H1 (cell line): ENCODE measurements at regions not wholly inside any gene's neighbourhood (a gene's known extent, or its start where the extent isn't known, plus 50 kb on each side); places are given as distances from the start of the nearest gene placed in this dataset.

Source experiments
- CTCF ChIA-PET: fragments of 300-600 bp; sonication (Branson Sonifier 250); formaldehyde crosslinking; loops from one replicate; lab custom pipeline; 2021; ENCODE audit not compliant: partially characterized antibody; lab: Charles Lee
- POLR2A ChIA-PET: fragments of 300-600 bp; sonication (Branson Sonifier 250); formaldehyde crosslinking; loops from one replicate; lab custom pipeline; 2021; ENCODE audit warnings: inconsistent platforms; ENCODE audit not compliant: partially characterized antibody; lab: Charles Lee
- DNase-seq, 2 experiments: peaks; one replicate each; pipeline versions ENCODE4 v3.0.0 to v3.0.0-alpha.2; 2010 to 2022; ENCODE audit warnings: low spot score in 2 of 2, low read depth in 1 of 2, mixed read lengths in 1 of 2
- FAIRE-seq: peaks from 2 replicates; lab custom pipeline; 2011; peaks lifted over from hg19 to GRCh38; lab: Jason Lieb, UNC
- H2AFZ ChIP-seq: 2 replicates; pipeline ENCODE4 v1.8.1; 2012; ENCODE audit warnings: low read length, inconsistent platforms
- H2AK5ac ChIP-seq: 2 replicates; pipeline ENCODE4 v1.6.1; 2013; ENCODE audit warnings: low read depth, low read length
- H2BK120ac ChIP-seq: replicated peaks from 2 replicates; pipeline ENCODE3; 2013; ENCODE audit warnings: low read depth, low read length, inconsistent platforms
- H2BK12ac ChIP-seq: 2 replicates; pipeline ENCODE4 v1.6.1; 2013; ENCODE audit warnings: low read depth, low read length
- H2BK15ac ChIP-seq: 2 replicates; pipeline ENCODE4 v1.6.1; 2013; ENCODE audit warnings: low read length
- H2BK20ac ChIP-seq: 2 replicates; pipeline ENCODE4 v1.6.1; 2013; ENCODE audit warnings: low read length
- H2BK5ac ChIP-seq: 2 replicates; pipeline ENCODE4 v1.6.1; 2013; ENCODE audit warnings: low read depth, low read length
- H3K14ac ChIP-seq: 2 replicates; pipeline ENCODE4 v1.6.1; 2013; ENCODE audit warnings: inconsistent platforms; ENCODE audit not compliant: insufficient read length
- H3K18ac ChIP-seq: 2 replicates; pipeline ENCODE4 v1.6.1; 2013; ENCODE audit warnings: low read length; ENCODE audit errors: extremely low read depth
- H3K23ac ChIP-seq: 2 replicates; pipeline ENCODE4 v1.6.1; 2013; ENCODE audit warnings: inconsistent platforms; ENCODE audit not compliant: insufficient read length
- H3K23me2 ChIP-seq: 2 replicates; pipeline ENCODE4 v1.6.1; 2013; ENCODE audit warnings: low read depth, low read length
- H3K27ac ChIP-seq: 2 replicates; pipeline ENCODE4 v1.6.1; 2011; ENCODE audit warnings: low read depth, low read length, inconsistent platforms
- H3K27me3 ChIP-seq, 4 experiments: replicated peaks in 1 of 4; 1 replicate in 1 of 4; 2 replicates in 3 of 4; pipeline versions ENCODE4 v1.6.1 to v1.8.1; 2011 to 2013; ENCODE audit warnings: low read length in 3 of 4, mild to moderate bottlenecking in 3 of 4, inconsistent platforms in 2 of 4, mixed read lengths in 2 of 4, moderate library complexity in 1 of 4; ENCODE audit not compliant: control insufficient read depth in 3 of 4, insufficient read depth in 3 of 4; ENCODE audit errors: extremely low read depth in 1 of 4
- H3K36me3 ChIP-seq, 4 experiments: 2 replicates each; pipeline versions ENCODE4 v1.6.1 to v1.8.1; 2011 to 2013; ENCODE audit warnings: mild to moderate bottlenecking in 4 of 4, low read length in 3 of 4, moderate library complexity in 2 of 4, control low read depth in 1 of 4, inconsistent platforms in 1 of 4; ENCODE audit not compliant: insufficient read depth in 4 of 4, control insufficient read depth in 2 of 4
- H3K4ac ChIP-seq: replicated peaks from 2 replicates; pipeline ENCODE3; 2013; ENCODE audit warnings: low read length, low read depth, mixed read lengths, inconsistent platforms; ENCODE audit not compliant: insufficient read length
- H3K4me1 ChIP-seq, 4 experiments: replicated peaks in 1 of 4; 1 replicate in 1 of 4; 2 replicates in 3 of 4; pipeline versions ENCODE4 v1.6.1 to v1.8.1; 2011 to 2013; ENCODE audit warnings: low read length in 3 of 4, inconsistent platforms in 2 of 4, mixed read lengths in 1 of 4; ENCODE audit not compliant: insufficient read depth in 4 of 4, control insufficient read depth in 3 of 4
- H3K4me2 ChIP-seq, 2 experiments: 2 replicates each; pipeline versions ENCODE4 v1.6.1 to v1.8.1; 2011 to 2013; ENCODE audit warnings: low read depth in 2 of 2, low read length in 2 of 2, control low read depth in 1 of 2, inconsistent platforms in 1 of 2, mild to moderate bottlenecking in 1 of 2; ENCODE audit not compliant: insufficient read depth in 1 of 2
- H3K4me3 ChIP-seq, 4 experiments: fragments of 200-600, 300-600 bp in 1 of 4; sonication (generic), shearing (Covaris generic), sonication (Bioruptor Twin) in 1 of 4; 2 replicates each; pipeline versions ENCODE4 v1.5.1 to v1.8.1; 2011 to 2016; ENCODE audit warnings: low read length in 4 of 4, low read depth in 3 of 4, control low read depth in 2 of 4, inconsistent platforms in 2 of 4, mild to moderate bottlenecking in 2 of 4, mixed read lengths in 1 of 4, moderate library complexity in 1 of 4; ENCODE audit not compliant: insufficient read depth in 2 of 4; ENCODE audit errors: extremely low read depth in 1 of 4
- H3K56ac ChIP-seq: replicated peaks from 2 replicates; pipeline ENCODE3; 2013; ENCODE audit warnings: low read depth, mild to moderate bottlenecking, mixed read lengths, low read length, inconsistent platforms; ENCODE audit not compliant: insufficient read length
- H3K79me1 ChIP-seq: 2 replicates; pipeline ENCODE4 v1.6.1; 2013; ENCODE audit warnings: low read depth, low read length, control low read depth
- H3K79me2 ChIP-seq, 2 experiments: 2 replicates each; pipeline versions ENCODE4 v1.6.1 to v1.8.1; 2012 to 2013; ENCODE audit warnings: low read length in 2 of 2, mild to moderate bottlenecking in 2 of 2, inconsistent platforms in 1 of 2; ENCODE audit not compliant: insufficient read depth in 2 of 2, control insufficient read depth in 1 of 2
- H3K9ac ChIP-seq, 4 experiments: replicated peaks in 1 of 4; 1 replicate in 1 of 4; 2 replicates in 3 of 4; pipeline versions ENCODE4 v1.6.1 to v1.8.1; 2011 to 2013; ENCODE audit warnings: low read depth in 3 of 4, low read length in 3 of 4, control low read depth in 2 of 4, mild to moderate bottlenecking in 2 of 4, moderate library complexity in 2 of 4, inconsistent platforms in 1 of 4; ENCODE audit errors: extremely low read depth in 1 of 4
- H3K9me3 ChIP-seq, 2 experiments: 2 replicates each; pipeline versions ENCODE4 v1.6.1 to v1.8.1; 2012 to 2013; ENCODE audit warnings: mild to moderate bottlenecking in 2 of 2, moderate library complexity in 2 of 2, control low read depth in 1 of 2, inconsistent platforms in 1 of 2, low read depth in 1 of 2, low read length in 1 of 2, mixed read lengths in 1 of 2; ENCODE audit not compliant: insufficient read depth in 2 of 2
- H4K20me1 ChIP-seq, 2 experiments: replicated peaks in 1 of 2; 2 replicates each; pipeline versions ENCODE3 to v1.8.1; 2011 to 2013; ENCODE audit warnings: inconsistent platforms in 2 of 2, low read length in 2 of 2, mild to moderate bottlenecking in 1 of 2; ENCODE audit not compliant: insufficient read depth in 2 of 2, control insufficient read depth in 1 of 2
- H4K5ac ChIP-seq: 2 replicates; pipeline ENCODE4 v1.6.1; 2013; ENCODE audit warnings: low read length, low read depth, mixed read lengths, inconsistent platforms; ENCODE audit not compliant: insufficient read length
- H4K8ac ChIP-seq: 2 replicates; pipeline ENCODE4 v1.8.0; 2013; ENCODE audit warnings: mild to moderate bottlenecking, moderate library complexity, low read length, inconsistent platforms; ENCODE audit not compliant: insufficient read depth; ENCODE audit errors: extremely low read depth
- H4K91ac ChIP-seq: replicated peaks from 2 replicates; pipeline ENCODE3; 2013; ENCODE audit warnings: low read length, mixed read lengths, inconsistent platforms; ENCODE audit not compliant: insufficient read length
- ATF3 ChIP-seq: IDR thresholded peaks from 2 replicates; pipeline ENCODE4 v1.6.1; 2011; ENCODE audit warnings: low read depth, mild to moderate bottlenecking, low read length; ENCODE audit not compliant: insufficient read depth
- BCL11A ChIP-seq, 2 experiments: IDR thresholded peaks; one replicate each; pipeline ENCODE4 v1.6.1; 2011; ENCODE audit warnings: low read depth in 2 of 2, low read length in 2 of 2, mild to moderate bottlenecking in 2 of 2
- CHD1 ChIP-seq: IDR thresholded peaks from 2 replicates; pipeline ENCODE4 v1.6.1; 2012; ENCODE audit warnings: low read depth, low read length, improper control_type of control experiment
- EP300 ChIP-seq, 2 experiments: IDR thresholded peaks; 1 replicate in 1 of 2; 2 replicates in 1 of 2; pipeline ENCODE4 v1.6.1; 2011 to 2012; ENCODE audit warnings: low read depth in 2 of 2, low read length in 2 of 2, mild to moderate bottlenecking in 2 of 2, borderline replicate concordance in 1 of 2, inconsistent platforms in 1 of 2, moderate library complexity in 1 of 2
- GTF2F1 ChIP-seq: IDR thresholded peaks from 2 replicates; pipeline ENCODE4 v1.6.1; 2012; ENCODE audit warnings: low read depth, low read length, improper control_type of control experiment, borderline replicate concordance
- HDAC6 ChIP-seq: IDR thresholded peaks from one replicate; pipeline ENCODE4 v1.7.1; 2012; ENCODE audit warnings: low read depth, mild to moderate bottlenecking, inconsistent platforms, low read length, moderate library complexity
- KDM1A ChIP-seq: fragments of 200-600, 300-600 bp; sonication (generic); IDR thresholded peaks from 2 replicates; pipeline ENCODE4 v1.7.1; 2016; ENCODE audit warnings: mild to moderate bottlenecking, low read length, borderline replicate concordance
- KDM4A ChIP-seq: IDR thresholded peaks from one replicate; pipeline ENCODE4 v1.7.1; 2012; ENCODE audit warnings: low read depth, mild to moderate bottlenecking, moderate library complexity, low read length, inconsistent platforms; ENCODE audit not compliant: severe bottlenecking
- KDM5A ChIP-seq: fragments of 200-600 bp; IDR thresholded peaks from 2 replicates; pipeline ENCODE4 v1.7.1; 2012; ENCODE audit warnings: mild to moderate bottlenecking, low read length, inconsistent platforms, mixed read lengths
- RFX5 ChIP-seq: IDR thresholded peaks from 2 replicates; pipeline ENCODE4 v1.6.1; 2011; ENCODE audit warnings: low read depth, low read length, improper control_type of control experiment, borderline replicate concordance
- TAF7 ChIP-seq: optimal IDR thresholded peaks from 2 replicates; pipeline ENCODE3; 2011; ENCODE audit warnings: low read depth, mild to moderate bottlenecking, inconsistent platforms, low read length, moderate library complexity, borderline replicate concordance
- TBP ChIP-seq: IDR thresholded peaks from 2 replicates; pipeline ENCODE4 v1.6.1; 2011; ENCODE audit warnings: low read depth, low read length, improper control_type of control experiment
- USF2 ChIP-seq: IDR thresholded peaks from 2 replicates; pipeline ENCODE4 v1.6.1; 2011; ENCODE audit warnings: low read length, improper control_type of control experiment
- WGBS, 2 experiments: shearing (Covaris generic) in 1 of 2; methylation state at CpG; one replicate each; pipeline versions ENCODE4 v1.1.6 to v1.1.7; 2013 to 2015; ENCODE audit warnings: low lambda C conversion rate in 2 of 2, mixed read lengths in 2 of 2, inconsistent platforms in 1 of 2, low coverage in 1 of 2, missing lambda C conversion rate in 1 of 2; ENCODE audit not compliant: insufficient replicate concordance in 2 of 2, insufficient coverage in 1 of 2, insufficient read length in 1 of 2; ENCODE audit errors: extremely low coverage in 1 of 2, missing lambda C conversion rate in 1 of 2; 5-methylcytosine and 5-hydroxymethylcytosine counted together

GRCh38 chr3:135649361-135649760, 316.2 kb upstream of the PPP2R3A start:
- Histone ChIP-seq H3K23ac (no peak overlapping the region), H2BK12ac (no peak overlapping the region), H3K79me1 (no peaks in the 10 kb centered on the region), H3K14ac (no peak overlapping the region), H3K18ac (no peak overlapping the region), H3K4me1 (peaks cover 0 to 4% (median 0%) of the 10 kb centered on the region in 4 experiments; a peak in 1 of 7 replicates), H3K56ac (no peak overlapping the region), H4K91ac (no peak overlapping the region), H3K27me3 (no peaks in the 10 kb centered on the region), H2AFZ (no peak overlapping the region), H4K5ac (no peak overlapping the region), H4K8ac (no peak overlapping the region), H2BK20ac (no peak overlapping the region), H3K4me3 (no peak overlapping the region), H3K79me2 (no peaks in the 10 kb centered on the region), H2BK15ac (no peak overlapping the region), H2BK120ac (no peak overlapping the region), H3K23me2 (no peaks in the 10 kb centered on the region; the same call in 1 of the 2 replicates), H4K20me1 (no peaks in the 10 kb centered on the region), H3K27ac (no peak overlapping the region), H2BK5ac (no peak overlapping the region), H3K9me3 (no peaks in the 10 kb centered on the region; a peak in 1 of 4 replicates), H3K4ac (no peak overlapping the region), H3K4me2 (no peak overlapping the region), H2AK5ac (no peak overlapping the region), H3K36me3 (no peaks in the 10 kb centered on the region), H3K9ac (no peak overlapping the region)
- ChIA-PET CTCF (interaction anchor here (1.1 kb wide), 1 partner anchor 133 kb away, joined by 4 read pairs; no protein-coding TSS in a partner anchor), POLR2A (no interaction called here)
- 83% methylated on average over 2 of the region's 2 CpGs; no CpG with 5 or more reads in 1 of the 2 experiments for WGBS, 2 experiments
- DNase-seq (no peak), FAIRE-seq (no peak)
- TF ChIP-seq BCL11A (IDR thresholded peaks at IDR 0.05; ENCODE audit: low read depth in 2 of 2, low read length in 2 of 2) (no peak), TBP (no peak), EP300 (IDR thresholded peaks at IDR 0.05; ENCODE audit: borderline replicate concordance in 1 of 2, low read depth in 2 of 2, low read length in 2 of 2) (no peak), RFX5 (no peak), CHD1 (no peak), USF2 (no peak), TAF7 (no peak), HDAC6 (no peak), ATF3 (no peak), KDM1A (no peak), GTF2F1 (no peak), KDM4A (no peak), KDM5A (no peak)
